MM.1S (cell line): ENCODE measurements at regions not wholly inside any gene's neighbourhood (a gene's known extent, or its start where the extent isn't known, plus 50 kb on each side); places are given as distances from the start of the nearest gene placed in this dataset.

Experiments
- EZH2phosphoT487 ChIP-seq: fragments of 300-600 bp; sonication (generic); IDR thresholded peaks from 2 replicates; pipeline ENCODE4 v1.6.1; 2018; ENCODE audit warnings: antibody characterized with exemption, low read length
- TF ChIP-seq, protein P1 (sequence below): fragments of 300-600 bp; sonication (generic); IDR thresholded peaks from 2 replicates; pipeline ENCODE4 v1.5.1; 2016; ENCODE audit warnings: antibody characterized with exemption, low read length, mixed read lengths

- TF ChIP-seq, protein P1, sequence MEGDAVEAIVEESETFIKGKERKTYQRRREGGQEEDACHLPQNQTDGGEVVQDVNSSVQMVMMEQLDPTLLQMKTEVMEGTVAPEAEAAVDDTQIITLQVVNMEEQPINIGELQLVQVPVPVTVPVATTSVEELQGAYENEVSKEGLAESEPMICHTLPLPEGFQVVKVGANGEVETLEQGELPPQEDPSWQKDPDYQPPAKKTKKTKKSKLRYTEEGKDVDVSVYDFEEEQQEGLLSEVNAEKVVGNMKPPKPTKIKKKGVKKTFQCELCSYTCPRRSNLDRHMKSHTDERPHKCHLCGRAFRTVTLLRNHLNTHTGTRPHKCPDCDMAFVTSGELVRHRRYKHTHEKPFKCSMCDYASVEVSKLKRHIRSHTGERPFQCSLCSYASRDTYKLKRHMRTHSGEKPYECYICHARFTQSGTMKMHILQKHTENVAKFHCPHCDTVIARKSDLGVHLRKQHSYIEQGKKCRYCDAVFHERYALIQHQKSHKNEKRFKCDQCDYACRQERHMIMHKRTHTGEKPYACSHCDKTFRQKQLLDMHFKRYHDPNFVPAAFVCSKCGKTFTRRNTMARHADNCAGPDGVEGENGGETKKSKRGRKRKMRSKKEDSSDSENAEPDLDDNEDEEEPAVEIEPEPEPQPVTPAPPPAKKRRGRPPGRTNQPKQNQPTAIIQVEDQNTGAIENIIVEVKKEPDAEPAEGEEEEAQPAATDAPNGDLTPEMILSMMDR = no peak
- TF ChIP-seq EZH2phosphoT487 = no peak
Observed at GRCh38 chr7:25988640-25989039, 163.4 kb upstream of the NFE2L3 start.
